OCI-LY7 (cell line): ENCODE measurements at regions not wholly inside any gene's neighbourhood (a gene's known extent, or its start where the extent isn't known, plus 50 kb on each side); places are given as distances from the start of the nearest gene placed in this dataset.

Source experiments
- BruUV-seq: library from RNA; stranded (reverse); fragments of 400-500 nt; replicated peaks from 2 replicates; lab custom pipeline; 2021; lab: Mats Ljungman, UMichigan
- CTCF ChIA-PET: fragments of 300-600 bp; sonication (Branson Sonifier 250); formaldehyde crosslinking; loops from one replicate; lab custom pipeline; 2022; ENCODE audit warnings: antibody characterized with exemption; ENCODE audit not compliant: unreplicated experiment; lab: Charles Lee
- POLR2A ChIA-PET: fragments of 300-600 bp; sonication (Branson Sonifier 250); formaldehyde crosslinking; loops from one replicate; lab custom pipeline; 2022; ENCODE audit warnings: antibody characterized with exemption; lab: Charles Lee
- DNase-seq: peaks from one replicate; pipeline ENCODE4 v3.0.0-alpha.2; 2015; ENCODE audit warnings: low spot score
- H2AFZ ChIP-seq: fragments of 200-600 bp; sonication (generic), shearing (Covaris generic); 2 replicates; pipeline ENCODE4 v1.6.1; 2014; ENCODE audit warnings: mild to moderate bottlenecking, antibody characterized with exemption, low read length, moderate library complexity
- H3K27ac ChIP-seq: fragments of 200-600 bp; sonication (generic); 2 replicates; pipeline ENCODE4 v1.5.1; 2014; ENCODE audit warnings: mixed run types, low read depth, mild to moderate bottlenecking, moderate library complexity, low read length, inconsistent platforms; ENCODE audit not compliant: poor library complexity, severe bottlenecking
- H3K36me3 ChIP-seq: fragments of 200-600 bp; sonication (generic); 2 replicates; pipeline ENCODE4 v1.6.1; 2014; ENCODE audit warnings: mild to moderate bottlenecking, antibody characterized with exemption, low read length, moderate library complexity, mixed read lengths; ENCODE audit not compliant: insufficient read depth
- H3K4me1 ChIP-seq: fragments of 200-600 bp; sonication (generic); 2 replicates; pipeline ENCODE4 v1.5.1; 2014; ENCODE audit warnings: mild to moderate bottlenecking, low read length; ENCODE audit not compliant: insufficient read depth, poor library complexity, severe bottlenecking
- H3K4me2 ChIP-seq: fragments of 200-600 bp; sonication (generic); 2 replicates; pipeline ENCODE4 v1.6.1; 2014; ENCODE audit warnings: mild to moderate bottlenecking, low read length
- H3K4me3 ChIP-seq: fragments of 200-600 bp; sonication (generic); 2 replicates; pipeline ENCODE4 v1.5.1; 2014; ENCODE audit warnings: mild to moderate bottlenecking, low read depth, low read length; ENCODE audit not compliant: poor library complexity, severe bottlenecking
- H3K79me2 ChIP-seq: fragments of 200-600 bp; sonication (generic); 2 replicates; pipeline ENCODE4 v1.6.1; 2016; ENCODE audit warnings: low read depth, mild to moderate bottlenecking, low read length, moderate library complexity, mixed read lengths; ENCODE audit not compliant: insufficient read depth
- H3K9me2 ChIP-seq: fragments of 200-600 bp; sonication (generic); 2 replicates; pipeline ENCODE4 v1.6.1; 2016; ENCODE audit warnings: mild to moderate bottlenecking, low read length, mixed read lengths; ENCODE audit not compliant: insufficient read depth
- H3K9me3 ChIP-seq: fragments of 200-600 bp; sonication (generic); 2 replicates; pipeline ENCODE4 v1.6.1; 2014; ENCODE audit warnings: mild to moderate bottlenecking, mixed run types, low read length, mixed read lengths
- H4K20me1 ChIP-seq: fragments of 200-600 bp; sonication (generic); 2 replicates; pipeline ENCODE4 v1.6.1; 2014; ENCODE audit warnings: mild to moderate bottlenecking, antibody characterized with exemption, low read length, moderate library complexity, mixed read lengths; ENCODE audit not compliant: insufficient read depth
- EZH2phosphoT487 ChIP-seq: fragments of 200-600 bp; sonication (generic); IDR thresholded peaks from 2 replicates; pipeline ENCODE4 v1.6.1; 2018; ENCODE audit warnings: low read depth, borderline replicate concordance, mild to moderate bottlenecking, mixed run types, antibody characterized with exemption, low read length, moderate library complexity, mixed read lengths
- intact Hi-C: fragments of 100-400 bp; cut with micrococcal nuclease; formaldehyde crosslinking; loops from one replicate; pipeline ENCODE4 v1.10.0; 2022; ENCODE audit not compliant: unreplicated experiment
- TF ChIP-seq, protein P1 (sequence below): fragments of 200-600 bp; sonication (generic); conservative IDR thresholded peaks from 2 replicates; pipeline ENCODE4 v1.5.1; 2014; ENCODE audit warnings: mild to moderate bottlenecking, antibody characterized with exemption, low read length, moderate library complexity, mixed read lengths

DNA sequence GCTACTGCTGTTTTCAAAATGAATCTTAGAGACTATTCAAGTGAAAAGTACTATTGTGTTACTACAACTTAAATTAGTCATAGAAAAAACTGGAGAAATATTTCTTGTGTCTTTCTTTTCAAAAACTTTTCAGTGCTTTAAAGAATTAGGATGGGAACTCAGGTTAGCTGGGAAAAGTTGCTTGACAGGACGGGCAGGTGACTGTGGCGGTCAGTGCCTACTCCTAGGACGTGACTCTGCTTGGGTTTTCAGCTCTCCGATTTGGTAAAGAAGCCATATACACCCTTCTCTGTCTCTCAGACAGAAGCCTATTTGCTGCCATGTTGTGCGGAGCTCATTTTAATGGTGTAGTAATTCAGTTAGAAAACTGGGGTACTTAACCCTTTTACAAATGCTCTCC, 89.8 kb upstream of the CACNA2D3 start:
- CTCF ChIA-PET, result no interaction called here
- no TSS peak for BruUV-seq

DNA sequence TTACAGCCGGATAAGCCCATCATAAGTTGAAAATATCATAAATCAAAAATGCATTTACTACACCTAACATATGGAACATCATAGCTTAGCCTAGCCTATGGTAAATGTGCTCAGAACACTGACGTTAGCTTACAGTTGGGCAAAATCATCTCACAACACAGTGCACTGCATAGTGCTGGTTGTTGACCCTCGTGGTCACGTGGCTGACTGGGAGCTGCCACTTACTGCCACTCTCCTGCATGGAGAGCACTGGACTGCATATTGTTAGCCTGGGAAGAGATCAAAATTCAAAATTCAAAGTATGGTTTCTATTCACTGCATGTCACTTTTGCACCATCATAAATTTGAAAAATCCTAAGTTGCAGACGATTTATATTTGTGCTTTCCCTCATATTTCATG, 94.0 kb upstream of the CACNA2D3 start:
- DNase-seq, result no peak
- ChIA-PET CTCF (no interaction called here), POLR2A (no interaction called here)
- no peaks in the 10 kb centered on the region for H3K9me2 ChIP-seq
- H3K4me3 ChIP-seq, result no peak overlapping the region
- H2AFZ ChIP-seq, result no peak overlapping the region
- TF ChIP-seq, protein P1, sequence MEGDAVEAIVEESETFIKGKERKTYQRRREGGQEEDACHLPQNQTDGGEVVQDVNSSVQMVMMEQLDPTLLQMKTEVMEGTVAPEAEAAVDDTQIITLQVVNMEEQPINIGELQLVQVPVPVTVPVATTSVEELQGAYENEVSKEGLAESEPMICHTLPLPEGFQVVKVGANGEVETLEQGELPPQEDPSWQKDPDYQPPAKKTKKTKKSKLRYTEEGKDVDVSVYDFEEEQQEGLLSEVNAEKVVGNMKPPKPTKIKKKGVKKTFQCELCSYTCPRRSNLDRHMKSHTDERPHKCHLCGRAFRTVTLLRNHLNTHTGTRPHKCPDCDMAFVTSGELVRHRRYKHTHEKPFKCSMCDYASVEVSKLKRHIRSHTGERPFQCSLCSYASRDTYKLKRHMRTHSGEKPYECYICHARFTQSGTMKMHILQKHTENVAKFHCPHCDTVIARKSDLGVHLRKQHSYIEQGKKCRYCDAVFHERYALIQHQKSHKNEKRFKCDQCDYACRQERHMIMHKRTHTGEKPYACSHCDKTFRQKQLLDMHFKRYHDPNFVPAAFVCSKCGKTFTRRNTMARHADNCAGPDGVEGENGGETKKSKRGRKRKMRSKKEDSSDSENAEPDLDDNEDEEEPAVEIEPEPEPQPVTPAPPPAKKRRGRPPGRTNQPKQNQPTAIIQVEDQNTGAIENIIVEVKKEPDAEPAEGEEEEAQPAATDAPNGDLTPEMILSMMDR, result no peak
- TF ChIP-seq EZH2phosphoT487, result no peak
- intact Hi-C loops, result no loop called here
- no peaks in the 10 kb centered on the region for H3K79me2 ChIP-seq
- H3K36me3 ChIP-seq, result no peaks in the 10 kb centered on the region
- no peaks in the 10 kb centered on the region for H4K20me1 ChIP-seq
- BruUV-seq, result no TSS peak
- H3K4me2 ChIP-seq, result no peak overlapping the region
- H3K4me1 ChIP-seq, result no peaks in the 10 kb centered on the region
- no peak overlapping the region for H3K27ac ChIP-seq
- no peaks in the 10 kb centered on the region for H3K9me3 ChIP-seq

More for the DNA sequence above, 89.8 kb upstream of the CACNA2D3 start:
- H3K4me3 ChIP-seq, result no peak overlapping the region
- intact Hi-C loops, result no loop called here
- DNase-seq, result no peak
- no peak for TF ChIP-seq EZH2phosphoT487
- TF ChIP-seq, protein P1, result no peak
- no peak overlapping the region for H2AFZ ChIP-seq
- no peak overlapping the region for H3K4me2 ChIP-seq
- no peaks in the 10 kb centered on the region for H3K79me2 ChIP-seq
- H4K20me1 ChIP-seq, result no peaks in the 10 kb centered on the region
- H3K27ac ChIP-seq, result no peak overlapping the region
- no peaks in the 10 kb centered on the region for H3K4me1 ChIP-seq
- H3K9me3 ChIP-seq, result no peaks in the 10 kb centered on the region
- POLR2A ChIA-PET, result no interaction called here
- no peaks in the 10 kb centered on the region for H3K36me3 ChIP-seq
- no peaks in the 10 kb centered on the region for H3K9me2 ChIP-seq

DNA sequence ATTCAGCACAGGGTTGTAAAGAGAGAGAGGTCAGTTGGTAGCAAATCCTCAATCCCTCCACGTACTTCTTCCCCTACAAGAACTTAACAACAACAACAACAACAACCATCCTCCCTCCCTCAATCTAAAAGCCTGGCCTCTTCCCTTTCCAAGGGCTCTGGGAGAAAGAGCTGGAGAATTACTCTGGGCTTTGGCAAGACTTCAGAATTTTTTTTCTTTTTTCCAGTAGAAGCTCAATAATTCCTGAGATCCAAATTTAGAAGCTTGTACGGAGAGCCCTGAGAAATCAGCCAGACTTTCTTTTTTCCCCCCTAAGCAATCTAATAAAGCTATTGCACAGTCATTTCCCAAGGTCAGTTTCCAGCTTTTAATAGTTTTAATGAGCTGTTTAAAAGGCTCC, 95.8 kb upstream of the CACNA2D3 start:
- BruUV-seq, result no TSS peak
- Histone ChIP-seq H4K20me1 (no peaks in the 10 kb centered on the region), H3K4me3 (no peak overlapping the region), H3K79me2 (no peaks in the 10 kb centered on the region), H2AFZ (no peak overlapping the region), H3K36me3 (no peaks in the 10 kb centered on the region), H3K9me3 (no peaks in the 10 kb centered on the region), H3K9me2 (no peaks in the 10 kb centered on the region), H3K4me2 (no peak overlapping the region), H3K4me1 (no peaks in the 10 kb centered on the region), H3K27ac (no peak overlapping the region)
- intact Hi-C loops, result no loop called here
- ChIA-PET CTCF (no interaction called here), POLR2A (no interaction called here)
- DNase-seq, result no peak
- TF ChIP-seq, protein P1, result no peak
- TF ChIP-seq EZH2phosphoT487, result no peak
